Kidney (tissue), 13 donors: ENCODE measurements at regions not wholly inside any gene's neighbourhood (a gene's known extent, or its start where the extent isn't known, plus 50 kb on each side); places are given as distances from the start of the nearest gene placed in this dataset.

Source experiments
- DNase-seq, 5 donors: peaks; one replicate each; pipeline ENCODE4 v3.0.0-alpha.2; 2013 to 2020
- FAIRE-seq: peaks from 2 replicates; lab custom pipeline; 2012; peaks lifted over from hg19 to GRCh38; lab: Jason Lieb, UNC
- H3K27ac ChIP-seq, 2 donors: one replicate each; pipeline ENCODE4 v1.7.0; 2013; ENCODE audit warnings: low read depth in 2 of 2, low read length in 2 of 2, inconsistent platforms in 1 of 2
- H3K27me3 ChIP-seq: one replicate; pipeline ENCODE4 v1.7.1; 2013; ENCODE audit warnings: low read length, inconsistent platforms; ENCODE audit not compliant: control insufficient read depth, insufficient read depth
- H3K36me3 ChIP-seq, 3 donors: one replicate each; pipeline versions ENCODE4 v1.7.0 to v1.7.1; 2013; ENCODE audit warnings: low read length in 3 of 3, control low read depth in 1 of 3, inconsistent platforms in 1 of 3; ENCODE audit not compliant: insufficient read depth in 3 of 3, control insufficient read depth in 2 of 3
- H3K4me1 ChIP-seq, 3 donors: one replicate each; pipeline versions ENCODE4 v1.7.0 to v1.7.1; 2013; ENCODE audit warnings: low read length in 3 of 3, inconsistent platforms in 1 of 3, low read depth in 1 of 3; ENCODE audit not compliant: control insufficient read depth in 2 of 3, insufficient read depth in 2 of 3
- H3K4me3 ChIP-seq, 3 donors: one replicate each; pipeline versions ENCODE4 v1.7.0 to v1.8.1; 2013; ENCODE audit warnings: low read length in 3 of 3, control low read depth in 1 of 3, inconsistent platforms in 1 of 3
- H3K9ac ChIP-seq, 3 donors: one replicate each; pipeline versions ENCODE4 v1.7.0 to v1.7.1; 2013; ENCODE audit warnings: low read length in 3 of 3, control low read depth in 1 of 3, inconsistent platforms in 1 of 3
- H3K9me3 ChIP-seq, 3 donors: one replicate each; pipeline versions ENCODE4 v1.7.0 to v1.7.1; 2013; ENCODE audit warnings: low read length in 3 of 3, control low read depth in 1 of 3, inconsistent platforms in 1 of 3; ENCODE audit not compliant: control insufficient read depth in 2 of 3, insufficient read depth in 1 of 3
- intact Hi-C: fragments of 100-400 bp; cut with DNase I; formaldehyde crosslinking; loops from one replicate; pipeline ENCODE4 v1.11.1; 2022
- TF ChIP-seq, protein P1 (sequence below): IDR thresholded peaks from 3 replicates; pipeline ENCODE4 v1.5.1; 2012; ENCODE audit warnings: mild to moderate bottlenecking, moderate library complexity, borderline replicate concordance; ENCODE audit not compliant: insufficient read depth; ENCODE audit errors: extremely low read depth
- donor health status: control.
- donor health status: control.
- donor health status: control.
- donor health status: control.
- donor health status: control.
- donor health status: DM: yes; HTN: yes; CAD: no.
- donor health status: Normal renal cell carcinoma (clear cell type).

DNA sequence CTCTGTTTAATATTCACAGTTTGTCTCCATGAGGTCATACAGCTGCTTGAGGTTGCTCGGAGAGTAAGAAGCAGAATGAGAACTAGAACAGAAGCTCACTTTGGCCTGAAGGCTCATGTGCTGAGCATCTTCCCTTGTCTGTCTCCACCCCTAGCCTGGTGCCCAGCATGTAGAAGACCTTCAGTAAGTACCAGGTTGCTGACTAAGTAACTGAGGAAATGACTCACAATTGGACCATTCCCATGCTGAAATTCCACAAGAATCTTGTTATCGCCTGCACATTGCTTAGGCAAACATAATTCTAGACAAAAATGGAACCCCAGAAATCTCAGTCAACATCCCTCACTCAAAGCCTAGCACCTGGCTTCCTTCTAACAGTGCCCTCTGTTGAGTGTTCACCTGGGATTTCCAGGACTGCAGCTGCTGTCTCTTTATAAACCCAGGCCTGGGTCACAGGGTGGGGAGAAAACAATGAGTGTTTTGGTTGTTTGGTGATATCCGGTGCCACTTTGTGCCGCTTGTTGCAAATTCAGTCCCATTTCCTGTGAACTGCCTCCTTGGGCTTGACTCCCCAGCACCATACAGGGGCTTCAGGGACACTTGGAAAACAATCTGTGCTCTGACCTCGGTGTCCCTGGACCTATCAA, 406.8 kb downstream of the ETS1 start:
- no peak overlapping the region for H3K27ac ChIP-seq
- no peaks in the 10 kb centered on the region for H3K27me3 ChIP-seq
- no peak overlapping the region for H3K9ac ChIP-seq
- intact Hi-C loops: no loop called here
- FAIRE-seq (no peak), DNase-seq (peak in 1 of 5 donors; percentile 24)
- TF ChIP-seq, protein P1, sequence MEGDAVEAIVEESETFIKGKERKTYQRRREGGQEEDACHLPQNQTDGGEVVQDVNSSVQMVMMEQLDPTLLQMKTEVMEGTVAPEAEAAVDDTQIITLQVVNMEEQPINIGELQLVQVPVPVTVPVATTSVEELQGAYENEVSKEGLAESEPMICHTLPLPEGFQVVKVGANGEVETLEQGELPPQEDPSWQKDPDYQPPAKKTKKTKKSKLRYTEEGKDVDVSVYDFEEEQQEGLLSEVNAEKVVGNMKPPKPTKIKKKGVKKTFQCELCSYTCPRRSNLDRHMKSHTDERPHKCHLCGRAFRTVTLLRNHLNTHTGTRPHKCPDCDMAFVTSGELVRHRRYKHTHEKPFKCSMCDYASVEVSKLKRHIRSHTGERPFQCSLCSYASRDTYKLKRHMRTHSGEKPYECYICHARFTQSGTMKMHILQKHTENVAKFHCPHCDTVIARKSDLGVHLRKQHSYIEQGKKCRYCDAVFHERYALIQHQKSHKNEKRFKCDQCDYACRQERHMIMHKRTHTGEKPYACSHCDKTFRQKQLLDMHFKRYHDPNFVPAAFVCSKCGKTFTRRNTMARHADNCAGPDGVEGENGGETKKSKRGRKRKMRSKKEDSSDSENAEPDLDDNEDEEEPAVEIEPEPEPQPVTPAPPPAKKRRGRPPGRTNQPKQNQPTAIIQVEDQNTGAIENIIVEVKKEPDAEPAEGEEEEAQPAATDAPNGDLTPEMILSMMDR: no peak
- H3K9me3 ChIP-seq: no peaks in the 10 kb centered on the region
- H3K4me1 ChIP-seq: peaks cover 0 to 6% (median 2%) of the 10 kb centered on the region in 3 donors
- no peak overlapping the region for H3K4me3 ChIP-seq
- no peaks in the 10 kb centered on the region for H3K36me3 ChIP-seq

DNA sequence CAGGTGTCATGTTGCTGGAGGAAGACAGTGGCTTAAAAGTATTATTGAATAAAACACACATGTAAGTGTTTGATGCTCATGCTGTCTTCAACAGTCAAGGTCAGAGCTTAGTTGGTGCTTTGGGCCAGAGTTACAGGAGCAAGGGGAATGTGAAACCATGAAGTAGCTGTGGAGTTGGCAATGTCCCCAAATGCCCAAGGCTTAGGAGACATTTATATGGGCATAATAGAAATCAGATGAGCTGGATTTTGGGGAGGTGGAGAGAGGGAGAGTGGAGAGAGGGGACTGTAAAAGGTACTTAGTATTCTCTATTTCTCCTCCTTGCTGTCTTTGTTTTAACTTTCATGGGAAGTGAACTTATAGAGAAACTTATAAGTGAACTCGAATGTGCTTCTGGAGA, 407.8 kb downstream of the ETS1 start:
- peaks cover 0 to 6% (median 2%) of the 10 kb centered on the region in 3 donors for H3K4me1 ChIP-seq
- H3K9me3 ChIP-seq: no peaks in the 10 kb centered on the region
- no peaks in the 10 kb centered on the region for H3K36me3 ChIP-seq
- no peaks in the 10 kb centered on the region for H3K27me3 ChIP-seq
- intact Hi-C loops: no loop called here
- DNase-seq (peak in 2 of 5 donors; percentile 24 to 25), FAIRE-seq (no peak)
- TF ChIP-seq, protein P1: no peak
- H3K27ac ChIP-seq: no peak overlapping the region
- no peak overlapping the region for H3K9ac ChIP-seq
- no peak overlapping the region for H3K4me3 ChIP-seq

DNA sequence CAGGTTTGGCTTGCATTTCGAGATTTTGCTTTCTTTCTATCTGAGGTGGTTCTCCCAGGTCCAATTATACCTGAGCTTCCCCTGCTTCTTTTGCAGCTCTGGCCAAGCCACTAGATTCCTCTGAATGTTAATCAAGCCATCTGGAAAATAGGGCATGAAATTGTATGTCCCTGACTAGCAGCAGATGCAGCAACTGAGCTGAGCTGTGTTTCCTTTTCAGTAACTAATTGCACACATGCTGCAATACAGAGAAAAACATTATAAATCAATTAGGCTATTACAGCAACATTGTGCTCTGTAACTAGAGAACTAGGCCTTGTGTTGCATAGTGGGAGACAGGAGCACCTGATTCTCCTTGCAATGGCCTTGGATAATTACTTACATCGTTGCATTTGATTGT, 408.3 kb downstream of the ETS1 start:
- intact Hi-C loops: no loop called here
- FAIRE-seq (no peak), DNase-seq (peak in 3 of 5 donors; percentile 10 to 63 (median 55))
- no peaks in the 10 kb centered on the region for H3K9me3 ChIP-seq
- no peak overlapping the region for H3K27ac ChIP-seq
- H3K4me1 ChIP-seq: peaks cover 0 to 6% (median 2%) of the 10 kb centered on the region in 3 donors
- H3K9ac ChIP-seq: no peak overlapping the region
- H3K36me3 ChIP-seq: no peaks in the 10 kb centered on the region
- no peak overlapping the region for H3K4me3 ChIP-seq
- no peaks in the 10 kb centered on the region for H3K27me3 ChIP-seq
- TF ChIP-seq, protein P1: no peak
